Mucosa of descending colon (tissue), 3 donors: ENCODE measurements at regions not wholly inside any gene's neighbourhood (a gene's known extent, or its start where the extent isn't known, plus 50 kb on each side); places are given as distances from the start of the nearest gene placed in this dataset.

Experiments
- ATAC-seq: fragments of 200-7000 bp; cut with Tn5 transposase; one replicate; pipeline ENCODE4 v1.9.1; 2020; ENCODE audit warnings: mild to moderate bottlenecking, moderate library complexity
- DNase-seq, 3 donors: peaks; one replicate each; pipeline ENCODE4 v3.0.0-alpha.2; 2020
- H3K36me3 ChIP-seq: fragments of 200-600 bp; one replicate; pipeline ENCODE4 v1.8.0; 2021; ENCODE audit warnings: low read depth, mild to moderate bottlenecking
- H3K4me1 ChIP-seq: fragments of 200-600 bp; one replicate; pipeline ENCODE4 v1.8.0; 2021; ENCODE audit warnings: low read depth, mild to moderate bottlenecking
- H3K4me3 ChIP-seq: fragments of 200-600 bp; one replicate; pipeline ENCODE4 v1.8.0; 2021; ENCODE audit warnings: mild to moderate bottlenecking
- H3K9me3 ChIP-seq: fragments of 200-600 bp; one replicate; pipeline ENCODE4 v1.8.0; 2021; ENCODE audit warnings: mild to moderate bottlenecking
- intact Hi-C, 2 donors: fragments of 100-400 bp; cut with DNase I in 1 of 2; cut with micrococcal nuclease in 1 of 2; formaldehyde crosslinking; loops; one replicate each; pipeline versions ENCODE4 v1.11.0 to v1.11.1; 2022; cut with DNase I, micrococcal nuclease
- TF ChIP-seq, protein P1 (sequence below): fragments of 200-600 bp; IDR thresholded peaks from one replicate; pipeline ENCODE4 v1.8.0; 2022; ENCODE audit warnings: antibody characterized with exemption, mild to moderate bottlenecking
- donor health status: DM: no; HTN: no; CAD: no; lungs with moderate emphysema.
- donor health status: DM: no; HTN: no; CAD: no.
- donor health status: DM: no; HTN: yes; CAD: no.

DNA sequence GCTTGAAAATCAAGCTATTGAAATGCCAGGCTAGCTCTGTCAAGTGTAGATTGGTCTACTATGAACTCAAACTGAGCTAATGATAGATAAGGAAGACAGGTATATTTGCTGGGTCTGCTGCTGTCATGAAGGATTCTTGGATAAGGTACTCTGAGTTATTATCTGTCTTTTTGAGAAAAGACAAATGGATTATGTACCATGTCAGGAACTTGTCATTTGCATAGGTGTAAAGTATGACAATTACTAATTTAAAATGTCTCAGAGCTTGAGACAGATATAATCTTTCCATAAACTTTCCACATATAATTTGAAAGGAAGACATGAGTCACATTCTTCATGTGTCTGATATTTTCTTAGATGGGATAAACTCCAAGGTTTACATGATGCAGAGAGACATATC is 594.1 kb upstream of the PTPRD start:
- H3K4me1 ChIP-seq: no peaks in the 10 kb centered on the region
- ATAC-seq: no peak
- H3K36me3 ChIP-seq: no peaks in the 10 kb centered on the region
- TF ChIP-seq, protein P1, sequence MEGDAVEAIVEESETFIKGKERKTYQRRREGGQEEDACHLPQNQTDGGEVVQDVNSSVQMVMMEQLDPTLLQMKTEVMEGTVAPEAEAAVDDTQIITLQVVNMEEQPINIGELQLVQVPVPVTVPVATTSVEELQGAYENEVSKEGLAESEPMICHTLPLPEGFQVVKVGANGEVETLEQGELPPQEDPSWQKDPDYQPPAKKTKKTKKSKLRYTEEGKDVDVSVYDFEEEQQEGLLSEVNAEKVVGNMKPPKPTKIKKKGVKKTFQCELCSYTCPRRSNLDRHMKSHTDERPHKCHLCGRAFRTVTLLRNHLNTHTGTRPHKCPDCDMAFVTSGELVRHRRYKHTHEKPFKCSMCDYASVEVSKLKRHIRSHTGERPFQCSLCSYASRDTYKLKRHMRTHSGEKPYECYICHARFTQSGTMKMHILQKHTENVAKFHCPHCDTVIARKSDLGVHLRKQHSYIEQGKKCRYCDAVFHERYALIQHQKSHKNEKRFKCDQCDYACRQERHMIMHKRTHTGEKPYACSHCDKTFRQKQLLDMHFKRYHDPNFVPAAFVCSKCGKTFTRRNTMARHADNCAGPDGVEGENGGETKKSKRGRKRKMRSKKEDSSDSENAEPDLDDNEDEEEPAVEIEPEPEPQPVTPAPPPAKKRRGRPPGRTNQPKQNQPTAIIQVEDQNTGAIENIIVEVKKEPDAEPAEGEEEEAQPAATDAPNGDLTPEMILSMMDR: no peak
- DNase-seq: no peak
- intact Hi-C loops: no loop called here
- no peak overlapping the region for H3K4me3 ChIP-seq
- H3K9me3 ChIP-seq: peaks cover 24% of the 10 kb centered on the region

GRCh38 chr9:11233696-11234095 is 620.9 kb upstream of the PTPRD start:
- intact Hi-C loops: no loop called here
- no peak for DNase-seq
- TF ChIP-seq, protein P1: no peak
- no peak overlapping the region for H3K4me3 ChIP-seq
- H3K9me3 ChIP-seq: peaks cover 34% of the 10 kb centered on the region
- ATAC-seq: no peak
- no peaks in the 10 kb centered on the region for H3K36me3 ChIP-seq
- H3K4me1 ChIP-seq: no peaks in the 10 kb centered on the region

DNA sequence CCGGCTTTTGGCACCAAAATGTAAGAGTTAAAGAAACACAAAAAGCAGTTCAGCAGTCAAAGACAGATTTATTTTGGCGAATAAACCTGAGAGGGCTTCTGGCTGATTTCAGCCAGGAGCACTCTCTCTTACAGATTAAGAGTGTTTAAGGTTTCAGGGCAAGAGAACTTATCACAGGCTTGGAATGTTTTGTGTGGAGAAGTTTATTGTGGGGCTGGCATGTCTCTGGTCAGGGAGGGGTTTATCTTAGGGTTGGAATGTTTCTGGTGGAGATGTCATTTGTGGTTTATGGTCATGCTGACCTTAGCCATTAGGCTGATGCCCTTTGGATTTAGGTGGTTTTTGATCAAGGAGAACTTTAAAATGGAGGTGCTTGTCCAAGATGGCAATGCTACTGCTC is 622.3 kb upstream of the PTPRD start:
- no peak overlapping the region for H3K4me3 ChIP-seq
- DNase-seq: no peak
- H3K9me3 ChIP-seq: peaks cover 42% of the 10 kb centered on the region
- TF ChIP-seq, protein P1: no peak
- intact Hi-C loops: no loop called here
- ATAC-seq: no peak
- no peaks in the 10 kb centered on the region for H3K4me1 ChIP-seq
- no peaks in the 10 kb centered on the region for H3K36me3 ChIP-seq

DNA sequence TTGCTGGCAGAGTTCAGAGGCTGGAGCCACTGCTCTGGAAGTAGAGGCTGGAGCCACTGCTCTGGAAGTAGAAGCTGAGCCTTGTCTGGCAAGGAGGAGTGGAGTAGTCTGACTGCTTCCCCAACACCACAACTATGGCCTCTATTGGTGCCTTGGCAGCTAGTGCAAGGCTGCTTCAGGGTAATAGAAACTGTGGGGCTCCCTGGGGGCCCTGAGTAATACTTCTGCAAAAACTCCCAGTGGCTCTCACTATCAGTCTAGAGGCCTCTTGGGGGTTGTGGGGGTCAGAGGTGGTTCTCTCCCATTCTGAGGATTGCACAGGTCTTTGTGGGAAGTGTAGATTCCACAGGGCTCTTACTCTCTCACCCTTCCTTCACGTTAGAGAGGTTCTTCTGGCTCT is 629.0 kb upstream of the PTPRD start:
- DNase-seq (no peak), ATAC-seq (no peak)
- H3K4me3 ChIP-seq: no peak overlapping the region
- no peaks in the 10 kb centered on the region for H3K4me1 ChIP-seq
- no peaks in the 10 kb centered on the region for H3K36me3 ChIP-seq
- TF ChIP-seq, protein P1: no peak
- H3K9me3 ChIP-seq: peaks cover 49% of the 10 kb centered on the region
- intact Hi-C loops: no loop called here

DNA sequence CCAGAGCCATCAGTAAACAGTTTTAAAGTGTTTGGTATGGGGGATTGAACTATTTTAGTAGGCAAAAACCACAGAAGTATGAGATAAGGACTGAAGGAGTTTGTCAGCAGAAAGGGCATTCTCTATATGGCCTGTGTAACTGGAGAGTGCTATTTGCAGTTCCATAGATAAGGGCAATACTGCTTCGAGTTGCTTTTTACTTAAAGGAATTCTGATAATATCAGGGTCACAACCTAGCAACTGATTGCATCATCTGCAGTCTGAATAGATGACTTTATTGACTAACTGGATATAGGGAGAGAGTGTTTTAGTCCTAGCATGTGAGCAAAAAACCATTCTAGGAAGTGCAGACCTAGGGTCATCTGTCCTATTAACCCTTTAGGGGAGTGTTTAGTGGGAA is 645.2 kb upstream of the PTPRD start:
- DNase-seq: no peak
- no peaks in the 10 kb centered on the region for H3K36me3 ChIP-seq
- TF ChIP-seq, protein P1: no peak

GRCh38 chr9:11269036-11269435 is 656.2 kb upstream of the PTPRD start:
- TF ChIP-seq, protein P1: no peak
- Histone ChIP-seq H3K9me3 (peaks cover 52% of the 10 kb centered on the region), H3K4me3 (no peak overlapping the region), H3K36me3 (no peaks in the 10 kb centered on the region), H3K4me1 (no peaks in the 10 kb centered on the region)
- ATAC-seq (no peak), DNase-seq (no peak)
- intact Hi-C loops: no loop called here

More for the DNA sequence above, 645.2 kb upstream of the PTPRD start:
- intact Hi-C loops: no loop called here
- Histone ChIP-seq H3K9me3 (peaks cover 56% of the 10 kb centered on the region), H3K4me3 (no peak overlapping the region), H3K4me1 (no peaks in the 10 kb centered on the region)
- no peak for ATAC-seq
